ENCODE measurements at regions not wholly inside any gene's neighbourhood (a gene's known extent, or its start where the extent isn't known, plus 50 kb on each side); places are given as distances from the start of the nearest gene placed in this dataset.

GRCh38 chr6:19752746-19753145 is 84.4 kb upstream of the ID4 start:
- no peaks in the 10 kb centered on the region for H3K27me3 ChIP-seq (ENCODE audit: insufficient read depth, low read depth)
- no peak overlapping the region for H3K9ac ChIP-seq
- H3K4me2 ChIP-seq = no peak overlapping the region
- H3K36me3 ChIP-seq (ENCODE audit: insufficient read depth) = no peaks in the 10 kb centered on the region
- no peaks in the 10 kb centered on the region for H4K20me1 ChIP-seq (ENCODE audit: insufficient read depth)
- H3K4me3 ChIP-seq (IDR thresholded peaks at IDR 0.05; ENCODE audit: insufficient read depth, low read depth, low read length) = no peak overlapping the region
- TF ChIP-seq, protein P1, sequence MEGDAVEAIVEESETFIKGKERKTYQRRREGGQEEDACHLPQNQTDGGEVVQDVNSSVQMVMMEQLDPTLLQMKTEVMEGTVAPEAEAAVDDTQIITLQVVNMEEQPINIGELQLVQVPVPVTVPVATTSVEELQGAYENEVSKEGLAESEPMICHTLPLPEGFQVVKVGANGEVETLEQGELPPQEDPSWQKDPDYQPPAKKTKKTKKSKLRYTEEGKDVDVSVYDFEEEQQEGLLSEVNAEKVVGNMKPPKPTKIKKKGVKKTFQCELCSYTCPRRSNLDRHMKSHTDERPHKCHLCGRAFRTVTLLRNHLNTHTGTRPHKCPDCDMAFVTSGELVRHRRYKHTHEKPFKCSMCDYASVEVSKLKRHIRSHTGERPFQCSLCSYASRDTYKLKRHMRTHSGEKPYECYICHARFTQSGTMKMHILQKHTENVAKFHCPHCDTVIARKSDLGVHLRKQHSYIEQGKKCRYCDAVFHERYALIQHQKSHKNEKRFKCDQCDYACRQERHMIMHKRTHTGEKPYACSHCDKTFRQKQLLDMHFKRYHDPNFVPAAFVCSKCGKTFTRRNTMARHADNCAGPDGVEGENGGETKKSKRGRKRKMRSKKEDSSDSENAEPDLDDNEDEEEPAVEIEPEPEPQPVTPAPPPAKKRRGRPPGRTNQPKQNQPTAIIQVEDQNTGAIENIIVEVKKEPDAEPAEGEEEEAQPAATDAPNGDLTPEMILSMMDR (conservative IDR thresholded peaks at IDR 0.05; ENCODE audit: low read depth, low read length) = no peak
- H3K4me1 ChIP-seq (ENCODE audit: low read depth, poor library complexity, severe bottlenecking) = no peaks in the 10 kb centered on the region
- no peak overlapping the region for H3K27ac ChIP-seq
- no peak overlapping the region for H2AFZ ChIP-seq (ENCODE audit: low read depth)
- no peaks in the 10 kb centered on the region for H3K79me2 ChIP-seq (ENCODE audit: insufficient read depth, low read depth)

GRCh38 chr6:19753826-19754225 is 83.3 kb upstream of the ID4 start:
- no peak overlapping the region for H3K9ac ChIP-seq
- no peaks in the 10 kb centered on the region for H3K36me3 ChIP-seq (ENCODE audit: insufficient read depth)
- no peaks in the 10 kb centered on the region for H3K79me2 ChIP-seq (ENCODE audit: insufficient read depth, low read depth)
- no peaks in the 10 kb centered on the region for H3K27me3 ChIP-seq (ENCODE audit: insufficient read depth, low read depth)
- no peak overlapping the region for H3K4me3 ChIP-seq (IDR thresholded peaks at IDR 0.05; ENCODE audit: insufficient read depth, low read depth, low read length)
- H3K27ac ChIP-seq = no peak overlapping the region
- no peaks in the 10 kb centered on the region for H4K20me1 ChIP-seq (ENCODE audit: insufficient read depth)
- TF ChIP-seq, protein P1 (conservative IDR thresholded peaks at IDR 0.05; ENCODE audit: low read depth, low read length) = no peak
- H2AFZ ChIP-seq (ENCODE audit: low read depth) = no peak overlapping the region
- H3K4me2 ChIP-seq = no peak overlapping the region
- H3K4me1 ChIP-seq (ENCODE audit: low read depth, poor library complexity, severe bottlenecking) = no peaks in the 10 kb centered on the region

GRCh38 chr6:19754686-19755085 is 82.5 kb upstream of the ID4 start:
- Histone ChIP-seq H3K4me1 (ENCODE audit: low read depth, poor library complexity, severe bottlenecking) (no peaks in the 10 kb centered on the region), H4K20me1 (ENCODE audit: insufficient read depth) (no peaks in the 10 kb centered on the region), H3K27ac (no peak overlapping the region), H2AFZ (ENCODE audit: low read depth) (no peak overlapping the region), H3K4me2 (no peak overlapping the region), H3K27me3 (ENCODE audit: insufficient read depth, low read depth) (no peaks in the 10 kb centered on the region), H3K79me2 (ENCODE audit: insufficient read depth, low read depth) (no peaks in the 10 kb centered on the region), H3K4me3 (IDR thresholded peaks at IDR 0.05; ENCODE audit: insufficient read depth, low read depth, low read length) (no peak overlapping the region), H3K9ac (no peak overlapping the region), H3K36me3 (ENCODE audit: insufficient read depth) (no peaks in the 10 kb centered on the region)
- TF ChIP-seq, protein P1 (conservative IDR thresholded peaks at IDR 0.05; ENCODE audit: low read depth, low read length) = no peak

GRCh38 chr6:19755181-19755580 is 82.0 kb upstream of the ID4 start:
- Histone ChIP-seq H3K4me1 (ENCODE audit: low read depth, poor library complexity, severe bottlenecking) (no peaks in the 10 kb centered on the region), H3K27me3 (ENCODE audit: insufficient read depth, low read depth) (no peaks in the 10 kb centered on the region), H3K27ac (no peak overlapping the region), H3K36me3 (ENCODE audit: insufficient read depth) (no peaks in the 10 kb centered on the region), H2AFZ (ENCODE audit: low read depth) (no peak overlapping the region), H3K79me2 (ENCODE audit: insufficient read depth, low read depth) (no peaks in the 10 kb centered on the region), H3K9ac (no peak overlapping the region), H4K20me1 (ENCODE audit: insufficient read depth) (no peaks in the 10 kb centered on the region), H3K4me3 (IDR thresholded peaks at IDR 0.05; ENCODE audit: insufficient read depth, low read depth, low read length) (no peak overlapping the region), H3K4me2 (no peak overlapping the region)
- TF ChIP-seq, protein P1 (conservative IDR thresholded peaks at IDR 0.05; ENCODE audit: low read depth, low read length) = no peak
